RWPE1 (cell line): ENCODE measurements at regions not wholly inside any gene's neighbourhood (a gene's known extent, or its start where the extent isn't known, plus 50 kb on each side); places are given as distances from the start of the nearest gene placed in this dataset.
"Not testable (repeated sequence)": the region's sequence is repeated elsewhere in the genome, so short reads cannot be mapped to it uniquely, and the experiment has no call there.

Source experiments
- CTCF ChIA-PET: fragments of 350-600 bp; sonication (Branson Sonifier 250); formaldehyde crosslinking; extraction: SDS; loops from one replicate; lab custom pipeline; 2021; lab: Yijun Ruan, JAX
- POLR2A ChIA-PET: fragments of 400-600 bp; formaldehyde crosslinking; extraction: SDS; loops from one replicate; lab custom pipeline; 2020; ENCODE audit warnings: antibody characterized with exemption; ENCODE audit not compliant: low non-redundant PET; lab: Yijun Ruan, JAX
- DNase-seq: peaks from one replicate; pipeline ENCODE4 v3.0.0; 2012; ENCODE audit warnings: low spot score
- H3K27ac ChIP-seq: fragments of 450-650 bp; 2 replicates; pipeline ENCODE4 v1.5.1; 2017
- TF ChIP-seq, protein P1 (sequence below): fragments of 450-650 bp; conservative IDR thresholded peaks from 2 replicates; pipeline ENCODE4 v1.5.1; 2017; ENCODE audit warnings: low read depth, mild to moderate bottlenecking

DNA sequence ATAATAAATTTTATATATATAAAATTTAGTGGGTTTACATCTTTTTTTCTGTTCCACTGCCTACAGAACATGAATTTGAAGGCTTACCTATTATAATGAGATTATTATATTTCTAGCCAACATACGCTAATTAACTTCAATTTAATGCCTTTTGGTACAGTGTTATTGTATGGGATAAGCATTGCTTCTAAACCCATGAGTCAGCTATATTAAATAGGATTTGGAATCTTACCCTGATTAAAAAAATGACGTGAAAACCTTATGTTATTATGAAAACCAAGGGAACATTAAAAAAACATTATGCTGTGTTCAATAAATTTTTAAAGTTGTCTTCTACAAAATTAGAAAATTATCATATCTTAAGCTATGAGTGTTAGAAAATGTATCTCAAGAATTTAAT is 334.0 kb upstream of the RGS17 start:
- POLR2A ChIA-PET = no interaction called here
- CTCF ChIA-PET = interaction anchor here (0.6 kb wide), 1 partner anchor 1128 kb away, joined by 4 read pairs; no protein-coding TSS in a partner anchor
- H3K27ac ChIP-seq = no peak overlapping the region
- no peak for DNase-seq
- TF ChIP-seq, protein P1, sequence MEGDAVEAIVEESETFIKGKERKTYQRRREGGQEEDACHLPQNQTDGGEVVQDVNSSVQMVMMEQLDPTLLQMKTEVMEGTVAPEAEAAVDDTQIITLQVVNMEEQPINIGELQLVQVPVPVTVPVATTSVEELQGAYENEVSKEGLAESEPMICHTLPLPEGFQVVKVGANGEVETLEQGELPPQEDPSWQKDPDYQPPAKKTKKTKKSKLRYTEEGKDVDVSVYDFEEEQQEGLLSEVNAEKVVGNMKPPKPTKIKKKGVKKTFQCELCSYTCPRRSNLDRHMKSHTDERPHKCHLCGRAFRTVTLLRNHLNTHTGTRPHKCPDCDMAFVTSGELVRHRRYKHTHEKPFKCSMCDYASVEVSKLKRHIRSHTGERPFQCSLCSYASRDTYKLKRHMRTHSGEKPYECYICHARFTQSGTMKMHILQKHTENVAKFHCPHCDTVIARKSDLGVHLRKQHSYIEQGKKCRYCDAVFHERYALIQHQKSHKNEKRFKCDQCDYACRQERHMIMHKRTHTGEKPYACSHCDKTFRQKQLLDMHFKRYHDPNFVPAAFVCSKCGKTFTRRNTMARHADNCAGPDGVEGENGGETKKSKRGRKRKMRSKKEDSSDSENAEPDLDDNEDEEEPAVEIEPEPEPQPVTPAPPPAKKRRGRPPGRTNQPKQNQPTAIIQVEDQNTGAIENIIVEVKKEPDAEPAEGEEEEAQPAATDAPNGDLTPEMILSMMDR = no peak

DNA sequence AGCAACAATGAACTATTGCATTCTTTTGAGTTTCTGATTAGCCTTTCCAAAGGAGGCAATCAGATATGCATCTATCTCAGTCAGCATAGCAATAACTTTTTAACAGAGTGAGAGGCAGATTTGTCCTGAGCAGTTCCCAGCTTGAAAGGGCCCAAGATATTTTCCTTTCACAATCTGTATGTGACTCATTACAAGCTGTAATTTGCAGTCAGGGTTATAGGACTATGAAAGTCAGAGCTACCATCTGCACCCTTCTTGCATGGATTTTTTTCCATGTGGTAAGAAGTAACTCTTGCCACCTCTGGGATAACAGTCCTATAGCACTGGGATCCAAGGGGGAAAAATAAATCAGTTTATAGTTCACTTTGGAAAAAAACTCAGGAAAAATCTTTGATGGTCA is 318.2 kb upstream of the RGS17 start:
- TF ChIP-seq, protein P1 = no peak
- POLR2A ChIA-PET = no interaction called here
- no peak for DNase-seq
- H3K27ac ChIP-seq = no peak overlapping the region
- CTCF ChIA-PET = interaction anchor here (0.6 kb wide), 1 partner anchor 15 kb away, joined by 3 read pairs; no protein-coding TSS in a partner anchor

DNA sequence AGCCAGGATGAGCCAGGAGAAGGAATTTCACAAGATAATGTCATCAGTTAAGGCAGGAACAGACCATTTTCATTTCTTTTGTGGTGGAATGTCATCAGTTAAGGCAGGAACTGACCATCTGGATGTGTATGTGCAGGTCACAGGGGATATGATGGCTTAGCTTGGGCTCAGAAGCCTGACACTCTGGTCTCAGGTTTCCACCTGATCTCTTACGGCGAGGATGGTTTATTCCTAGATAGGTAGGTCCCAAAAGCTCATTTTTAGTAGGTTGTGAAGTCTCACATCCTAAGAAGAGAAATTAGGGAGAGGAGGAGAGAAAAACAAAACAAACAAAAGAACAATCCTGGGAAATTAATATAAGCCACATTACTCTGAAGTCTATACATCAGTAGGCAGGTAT is 311.7 kb upstream of the RGS17 start:
- POLR2A ChIA-PET, DNase-seq, H3K27ac ChIP-seq, CTCF ChIA-PET: not testable (repeated sequence)

DNA sequence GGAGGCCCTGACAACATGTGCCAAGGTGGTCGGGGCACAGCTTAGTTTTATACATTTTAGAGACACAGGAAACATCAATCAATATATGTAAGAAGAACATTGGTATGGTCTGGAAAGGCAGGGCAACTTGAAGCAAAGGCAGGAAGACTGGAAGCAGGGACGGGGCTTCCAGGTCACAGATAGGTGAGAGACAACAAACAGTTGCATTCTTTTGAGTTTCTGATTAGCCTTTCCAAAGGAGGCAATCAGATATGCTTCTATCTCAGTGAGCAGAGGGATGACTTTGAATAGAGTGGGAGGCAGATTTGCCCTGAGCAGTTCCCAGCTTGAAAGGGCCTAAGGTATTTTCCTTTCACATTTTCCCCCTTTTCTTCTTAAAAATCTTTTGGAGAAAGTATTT is 311.0 kb upstream of the RGS17 start:
- ChIA-PET POLR2A (no interaction called here), CTCF (no interaction called here)
- H3K27ac ChIP-seq = no peak overlapping the region
- TF ChIP-seq, protein P1 = no peak
- no peak for DNase-seq

DNA sequence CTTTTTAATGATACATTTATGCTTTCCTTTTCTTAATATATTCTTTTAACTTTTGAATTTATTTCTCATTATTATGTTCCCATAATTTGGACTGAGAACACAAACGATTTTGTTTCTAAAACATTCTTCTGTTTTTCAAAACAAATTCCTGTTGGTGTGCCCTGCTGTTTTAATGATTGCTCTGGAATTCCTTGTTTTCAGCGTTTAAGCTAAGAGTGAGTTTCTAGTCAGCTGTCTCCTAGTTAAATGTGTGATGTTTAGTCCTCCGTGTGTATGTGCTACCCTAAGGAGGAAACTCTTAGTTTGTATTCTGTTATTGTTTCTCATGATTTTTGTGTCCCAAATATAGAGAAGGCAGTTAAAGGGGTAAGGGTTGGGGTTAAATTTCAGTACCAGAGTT is 306.1 kb upstream of the RGS17 start:
- ChIA-PET POLR2A (no interaction called here), CTCF (no interaction called here)
- no peak for DNase-seq
- TF ChIP-seq, protein P1 = no peak
- H3K27ac ChIP-seq = no peak overlapping the region

DNA sequence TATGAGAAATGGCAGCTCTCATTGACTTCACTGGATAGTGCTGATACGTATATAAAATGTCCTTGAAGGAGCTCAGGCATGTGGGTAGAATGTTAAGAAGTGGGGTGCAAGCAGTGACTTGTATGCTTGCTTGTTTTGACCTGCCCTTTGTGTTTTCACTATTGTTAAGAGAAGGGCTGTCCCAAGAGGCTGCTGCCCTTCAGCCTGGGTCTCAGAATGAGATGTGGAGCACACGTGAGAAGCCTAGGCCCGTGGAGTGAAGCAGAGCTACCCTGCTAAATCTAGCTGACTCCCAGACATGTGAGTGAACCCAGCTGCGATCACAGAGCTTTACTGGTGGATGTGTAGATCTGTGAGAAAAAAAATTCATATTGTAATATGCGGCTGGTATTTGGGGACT is 305.3 kb upstream of the RGS17 start:
- TF ChIP-seq, protein P1 = no peak
- peak; percentile 5 for DNase-seq
- POLR2A ChIA-PET = no interaction called here
- CTCF ChIA-PET = no interaction called here
- H3K27ac ChIP-seq = no peak overlapping the region

DNA sequence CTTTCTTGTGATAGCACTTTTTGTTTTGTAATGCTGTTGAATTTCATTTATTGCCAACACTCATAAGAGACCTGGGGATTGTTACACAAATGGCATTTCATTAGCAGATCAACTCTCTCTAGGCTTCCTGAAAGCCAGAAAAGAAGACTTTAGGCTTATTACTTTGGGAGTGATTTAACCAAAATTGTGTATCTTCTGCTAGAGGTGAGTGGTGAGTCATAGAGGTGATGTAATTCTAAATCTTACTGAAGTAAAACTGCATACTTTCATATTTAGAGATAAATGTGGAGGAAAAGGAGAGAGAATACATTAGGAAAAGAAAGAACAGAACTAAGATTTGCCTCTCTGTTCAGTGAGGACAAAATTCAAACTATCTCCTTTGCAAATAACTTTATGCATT is 304.7 kb upstream of the RGS17 start:
- DNase-seq = peak; percentile 7
- H3K27ac ChIP-seq = no peak overlapping the region
- CTCF ChIA-PET = no interaction called here
- POLR2A ChIA-PET = no interaction called here
- TF ChIP-seq, protein P1 = no peak
